Panc1 (cell line): ENCODE measurements at regions not wholly inside any gene's neighbourhood (a gene's known extent, or its start where the extent isn't known, plus 50 kb on each side); places are given as distances from the start of the nearest gene placed in this dataset.

ENCODE experiments used
- ATAC-seq: fragments of 200-7000 bp; cut with Tn5 transposase; 2 replicates; pipeline ENCODE4 v1.9.1; 2020; ENCODE audit warnings: mild to moderate bottlenecking, moderate library complexity
- BruUV-seq: library from RNA; stranded (reverse); fragments of 400-500 nt; replicated peaks from 2 replicates; lab custom pipeline; 2021; lab: Mats Ljungman, UMichigan
- CTCF ChIA-PET: fragments of 300-600 bp; sonication (Branson Sonifier 250); formaldehyde crosslinking; loops from one replicate; lab custom pipeline; 2022; ENCODE audit warnings: antibody characterized with exemption; lab: Charles Lee
- POLR2A ChIA-PET: fragments of 300-600 bp; sonication (Branson Sonifier 250); formaldehyde crosslinking; loops from one replicate; lab custom pipeline; 2022; ENCODE audit warnings: antibody characterized with exemption; lab: Charles Lee
- DNase-seq: peaks from one replicate; pipeline ENCODE4 v3.0.0-alpha.2; 2010; ENCODE audit warnings: low read depth, low spot score
- H3K27ac ChIP-seq: 2 replicates; pipeline ENCODE4 v1.5.1; 2011; ENCODE audit warnings: mild to moderate bottlenecking, low read length, inconsistent platforms
- H3K27me3 ChIP-seq: fragments of 200-500 bp; sonication (Bioruptor generic); 2 replicates; pipeline ENCODE4 v1.6.0; 2014; ENCODE audit warnings: low read length, inconsistent platforms; ENCODE audit not compliant: control insufficient read depth, insufficient read depth
- H3K36me3 ChIP-seq: fragments of 200-500 bp; sonication (Bioruptor generic); 2 replicates; pipeline ENCODE4 v1.5.1; 2014; ENCODE audit warnings: inconsistent platforms, mild to moderate bottlenecking, low read length, moderate library complexity; ENCODE audit not compliant: control insufficient read depth, insufficient read depth
- H3K4me1 ChIP-seq: 2 replicates; pipeline ENCODE4 v1.5.1; 2011; ENCODE audit warnings: inconsistent platforms, mild to moderate bottlenecking, low read length, moderate library complexity; ENCODE audit not compliant: control insufficient read depth, insufficient read depth
- H3K4me3 ChIP-seq, 2 experiments: 2 replicates each; pipeline ENCODE4 v1.5.1; 2011 to 2012; ENCODE audit warnings: low read depth in 2 of 2, low read length in 2 of 2, mild to moderate bottlenecking in 2 of 2, inconsistent platforms in 1 of 2, moderate library complexity in 1 of 2
- H3K9me3 ChIP-seq: fragments of 200-500 bp; sonication (Bioruptor generic); 2 replicates; pipeline ENCODE4 v1.5.1; 2014; ENCODE audit warnings: low read depth, mild to moderate bottlenecking, inconsistent platforms, low read length, moderate library complexity; ENCODE audit not compliant: control insufficient read depth, insufficient read depth
- CTCF ChIP-seq: fragments of 450-650 bp; IDR thresholded peaks from 2 replicates; pipeline ENCODE4 v1.5.1; 2017; ENCODE audit warnings: mild to moderate bottlenecking
- POLR2AphosphoS5 ChIP-seq: IDR thresholded peaks from 2 replicates; pipeline ENCODE4 v1.6.1; 2012; ENCODE audit warnings: mild to moderate bottlenecking, low read depth, low read length, moderate library complexity
- REST ChIP-seq, 2 experiments: IDR thresholded peaks; 2 replicates each; pipeline ENCODE4 v1.6.1; 2011 to 2012; ENCODE audit warnings: low read depth in 2 of 2, control low read depth in 1 of 2, low read length in 1 of 2, mild to moderate bottlenecking in 1 of 2, moderate library complexity in 1 of 2; ENCODE audit not compliant: insufficient read depth in 1 of 2
- SIN3A ChIP-seq: IDR thresholded peaks from 2 replicates; pipeline ENCODE4 v1.6.1; 2012; ENCODE audit warnings: low read depth, mild to moderate bottlenecking, low read length, moderate library complexity, borderline replicate concordance; ENCODE audit not compliant: insufficient read depth
- TCF7L2 ChIP-seq: IDR thresholded peaks from 2 replicates; pipeline ENCODE4 v1.6.1; 2011; ENCODE audit warnings: mild to moderate bottlenecking, low read depth, low read length, inconsistent platforms
- in situ Hi-C: cut with HindIII; loops from 2 replicates; pipeline ENCODE4 v1.10.0; 2016; ENCODE audit warnings: low sequenced_read_pairs, low pct_unique_long_range_greater_than_20kb
- intact Hi-C: fragments of 100-400 bp; cut with micrococcal nuclease; formaldehyde crosslinking; loops from one replicate; pipeline ENCODE4 v1.10.0; 2022; ENCODE audit not compliant: unreplicated experiment

- Histone ChIP-seq H3K4me1 (no peaks in the 10 kb centered on the region), H3K36me3 (no peaks in the 10 kb centered on the region), H3K9me3 (no peaks in the 10 kb centered on the region), H3K27ac (no peak overlapping the region), H3K27me3 (no peaks in the 10 kb centered on the region), H3K4me3 (no peak overlapping the region)
- no peak for ATAC-seq
- ChIA-PET CTCF (no interaction called here), POLR2A (no interaction called here)
- in situ Hi-C loops (no loop called here), intact Hi-C loops (no loop called here)
- BruUV-seq = no TSS peak
- TF ChIP-seq CTCF (no peak), SIN3A (no peak), REST (IDR thresholded peaks at IDR 0.05; ENCODE audit: insufficient read depth in 1 of 2, low read depth in 2 of 2, low read length in 1 of 2) (no peak), TCF7L2 (no peak), POLR2AphosphoS5 (no peak)
- DNase-seq = no peak
These were observed 103.3 kb downstream of the MRPL39 start for GRCh38 chr21:25503981-25504380.

GRCh38 chr21:25501996-25502665 is 105.2 kb downstream of the MRPL39 start:
- ChIA-PET POLR2A (no interaction called here), CTCF (no interaction called here)
- DNase-seq (no peak), ATAC-seq (no peak)
- no peak overlapping the region for H3K27ac ChIP-seq
- H3K9me3 ChIP-seq = no peaks in the 10 kb centered on the region
- no peak overlapping the region for H3K4me3 ChIP-seq
- H3K4me1 ChIP-seq = no peaks in the 10 kb centered on the region
- no peaks in the 10 kb centered on the region for H3K36me3 ChIP-seq
- in situ Hi-C loops (no loop called here), intact Hi-C loops (no loop called here)
- no peaks in the 10 kb centered on the region for H3K27me3 ChIP-seq
- TF ChIP-seq REST (IDR thresholded peaks at IDR 0.05; ENCODE audit: insufficient read depth in 1 of 2, low read depth in 2 of 2, low read length in 1 of 2) (no peak), SIN3A (no peak), POLR2AphosphoS5 (no peak)
- no TSS peak for BruUV-seq
